ENCODE measurements at regions not wholly inside any gene's neighbourhood (a gene's known extent, or its start where the extent isn't known, plus 50 kb on each side); places are given as distances from the start of the nearest gene placed in this dataset.

GRCh38 chr10:28948046-28948445, 270.7 kb downstream of the BAMBI start:
- Histone ChIP-seq H3K27ac (ENCODE audit: low read depth, low read length, poor library complexity, severe bottlenecking) (no peak overlapping the region), H3K4me2 (ENCODE audit: low read length) (no peak overlapping the region), H3K27me3 (ENCODE audit: insufficient read depth, low read length) (no peaks in the 10 kb centered on the region), H3F3A (ENCODE audit: insufficient read depth, low read length) (no peaks in the 10 kb centered on the region), H3K36me3 (ENCODE audit: insufficient read depth, low read length) (no peaks in the 10 kb centered on the region), H4K20me1 (ENCODE audit: insufficient read depth, low read length) (no peaks in the 10 kb centered on the region), H2AFZ (ENCODE audit: low read length) (no peak overlapping the region), H3K9me3 (ENCODE audit: low read length) (no peaks in the 10 kb centered on the region), H3K79me2 (ENCODE audit: insufficient read depth, low read length) (no peaks in the 10 kb centered on the region), H3K9me2 (ENCODE audit: low read depth, low read length) (no peaks in the 10 kb centered on the region), H3K4me1 (ENCODE audit: insufficient read depth, low read length, severe bottlenecking) (no peaks in the 10 kb centered on the region), H3K4me3 (ENCODE audit: low read depth, low read length, poor library complexity, severe bottlenecking) (no peak overlapping the region), H3K9ac (ENCODE audit: low read length) (no peak overlapping the region)
- TF ChIP-seq EZH2 (IDR thresholded peaks at IDR 0.05; ENCODE audit: borderline replicate concordance, low read length) (no peak), CTCF (IDR thresholded peaks at IDR 0.05; ENCODE audit: low read length) (no peak)

- Histone ChIP-seq H2AFZ (ENCODE audit: low read length) (no peak overlapping the region), H3K9me3 (ENCODE audit: low read length) (no peaks in the 10 kb centered on the region), H3K79me2 (ENCODE audit: insufficient read depth, low read length) (no peaks in the 10 kb centered on the region), H3K27me3 (ENCODE audit: insufficient read depth, low read length) (no peaks in the 10 kb centered on the region), H3K36me3 (ENCODE audit: insufficient read depth, low read length) (no peaks in the 10 kb centered on the region), H3K4me3 (ENCODE audit: low read depth, low read length, poor library complexity, severe bottlenecking) (no peak overlapping the region), H3K4me2 (ENCODE audit: low read length) (no peak overlapping the region), H3K27ac (ENCODE audit: low read depth, low read length, poor library complexity, severe bottlenecking) (no peak overlapping the region), H3K9me2 (ENCODE audit: low read depth, low read length) (no peaks in the 10 kb centered on the region), H3K9ac (ENCODE audit: low read length) (no peak overlapping the region), H3F3A (ENCODE audit: insufficient read depth, low read length) (no peaks in the 10 kb centered on the region), H4K20me1 (ENCODE audit: insufficient read depth, low read length) (no peaks in the 10 kb centered on the region), H3K4me1 (ENCODE audit: insufficient read depth, low read length, severe bottlenecking) (no peaks in the 10 kb centered on the region)
- TF ChIP-seq EZH2 (IDR thresholded peaks at IDR 0.05; ENCODE audit: borderline replicate concordance, low read length) (no peak), CTCF (IDR thresholded peaks at IDR 0.05; ENCODE audit: low read length) (no peak)
These were observed 272.0 kb downstream of the BAMBI start for GRCh38 chr10:28949005-28950004.

GRCh38 chr10:28951484-28951883, 274.2 kb downstream of the BAMBI start:
- Histone ChIP-seq H4K20me1 (ENCODE audit: insufficient read depth, low read length) (no peaks in the 10 kb centered on the region), H3K36me3 (ENCODE audit: insufficient read depth, low read length) (no peaks in the 10 kb centered on the region), H3K4me3 (ENCODE audit: low read depth, low read length, poor library complexity, severe bottlenecking) (no peak overlapping the region), H3K9ac (ENCODE audit: low read length) (no peak overlapping the region), H3F3A (ENCODE audit: insufficient read depth, low read length) (no peaks in the 10 kb centered on the region), H3K4me2 (ENCODE audit: low read length) (no peak overlapping the region), H3K27me3 (ENCODE audit: insufficient read depth, low read length) (no peaks in the 10 kb centered on the region), H3K4me1 (ENCODE audit: insufficient read depth, low read length, severe bottlenecking) (no peaks in the 10 kb centered on the region), H3K79me2 (ENCODE audit: insufficient read depth, low read length) (no peaks in the 10 kb centered on the region), H3K27ac (ENCODE audit: low read depth, low read length, poor library complexity, severe bottlenecking) (no peak overlapping the region), H2AFZ (ENCODE audit: low read length) (no peak overlapping the region), H3K9me2 (ENCODE audit: low read depth, low read length) (no peaks in the 10 kb centered on the region), H3K9me3 (ENCODE audit: low read length) (no peaks in the 10 kb centered on the region)
- TF ChIP-seq CTCF (IDR thresholded peaks at IDR 0.05; ENCODE audit: low read length): no peak
- TF ChIP-seq EZH2 (IDR thresholded peaks at IDR 0.05; ENCODE audit: borderline replicate concordance, low read length): no peak

Measured in OCI-LY1 (cell line).